HFF-Myc (cell line): ENCODE measurements at regions not wholly inside any gene's neighbourhood (a gene's known extent, or its start where the extent isn't known, plus 50 kb on each side); places are given as distances from the start of the nearest gene placed in this dataset.

Experiments used
- DNase-seq: peaks from one replicate; pipeline ENCODE4 v3.0.0-alpha.2; 2011; ENCODE audit warnings: low read depth; ENCODE audit errors: extremely low read depth
- H3K4me3 ChIP-seq: replicated peaks from 2 replicates; pipeline ENCODE4 v1.5.1; 2011; ENCODE audit warnings: low read depth, mild to moderate bottlenecking, control low read depth, low read length
- TF ChIP-seq, protein P1 (sequence below): IDR thresholded peaks from 2 replicates; pipeline ENCODE4 v1.5.1; 2012; ENCODE audit warnings: mild to moderate bottlenecking, low read depth, low read length, control low read depth; ENCODE audit errors: missing control alignments

- TF ChIP-seq, protein P1, sequence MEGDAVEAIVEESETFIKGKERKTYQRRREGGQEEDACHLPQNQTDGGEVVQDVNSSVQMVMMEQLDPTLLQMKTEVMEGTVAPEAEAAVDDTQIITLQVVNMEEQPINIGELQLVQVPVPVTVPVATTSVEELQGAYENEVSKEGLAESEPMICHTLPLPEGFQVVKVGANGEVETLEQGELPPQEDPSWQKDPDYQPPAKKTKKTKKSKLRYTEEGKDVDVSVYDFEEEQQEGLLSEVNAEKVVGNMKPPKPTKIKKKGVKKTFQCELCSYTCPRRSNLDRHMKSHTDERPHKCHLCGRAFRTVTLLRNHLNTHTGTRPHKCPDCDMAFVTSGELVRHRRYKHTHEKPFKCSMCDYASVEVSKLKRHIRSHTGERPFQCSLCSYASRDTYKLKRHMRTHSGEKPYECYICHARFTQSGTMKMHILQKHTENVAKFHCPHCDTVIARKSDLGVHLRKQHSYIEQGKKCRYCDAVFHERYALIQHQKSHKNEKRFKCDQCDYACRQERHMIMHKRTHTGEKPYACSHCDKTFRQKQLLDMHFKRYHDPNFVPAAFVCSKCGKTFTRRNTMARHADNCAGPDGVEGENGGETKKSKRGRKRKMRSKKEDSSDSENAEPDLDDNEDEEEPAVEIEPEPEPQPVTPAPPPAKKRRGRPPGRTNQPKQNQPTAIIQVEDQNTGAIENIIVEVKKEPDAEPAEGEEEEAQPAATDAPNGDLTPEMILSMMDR: no peak
- DNase-seq: no peak
- no peak overlapping the region for H3K4me3 ChIP-seq
Observed at GRCh38 chr5:141771031-141771430, 89.0 kb upstream of the ARAP3 start.

- DNase-seq: no peak
- TF ChIP-seq, protein P1: no peak
- H3K4me3 ChIP-seq: no peak overlapping the region
Observed at GRCh38 chr5:141769671-141770070, 87.6 kb upstream of the ARAP3 start.

- no peak for DNase-seq
- no peak overlapping the region for H3K4me3 ChIP-seq
- TF ChIP-seq, protein P1: no peak
Observed at GRCh38 chr5:141767671-141768070, 85.6 kb upstream of the ARAP3 start.

DNA sequence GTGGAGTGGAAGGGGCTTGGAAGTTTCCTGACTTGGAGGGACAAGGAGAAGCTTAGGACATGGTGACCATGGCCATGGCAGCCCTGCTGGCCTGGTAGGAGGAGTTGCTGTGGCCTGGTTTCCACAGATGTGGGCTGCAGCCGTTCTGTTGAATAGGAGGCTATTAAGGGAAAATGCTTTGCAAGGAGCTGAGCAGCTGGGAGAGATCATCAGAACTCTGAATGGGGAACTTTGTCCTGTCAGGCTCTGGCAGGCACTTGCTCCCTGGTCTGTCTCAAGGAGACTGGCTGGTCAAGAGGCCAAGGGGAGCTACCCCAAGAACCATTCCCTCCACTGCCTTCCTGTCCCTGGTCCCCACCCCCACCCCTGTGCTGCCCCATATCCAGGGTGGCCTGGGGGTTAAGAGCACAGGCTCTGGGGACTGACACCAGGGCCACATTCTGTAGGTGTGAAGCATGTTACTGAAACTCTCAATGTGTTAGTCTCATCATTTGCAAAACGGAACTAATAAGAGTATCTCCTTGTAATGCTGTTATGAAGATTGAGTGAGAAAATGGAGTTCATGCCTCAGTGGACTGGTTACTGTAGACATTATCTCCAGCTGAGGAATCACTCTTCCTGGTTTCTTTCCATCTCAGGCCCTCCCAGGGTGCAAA, 84.0 kb upstream of the ARAP3 start:
- DNase-seq: no peak
- no peak overlapping the region for H3K4me3 ChIP-seq
- TF ChIP-seq, protein P1: no peak

- H3K4me3 ChIP-seq: no peak overlapping the region
- DNase-seq: no peak
- TF ChIP-seq, protein P1: no peak
Observed at GRCh38 chr5:141763541-141763940, 81.5 kb upstream of the ARAP3 start.

- TF ChIP-seq, protein P1: no peak
- no peak for DNase-seq
- H3K4me3 ChIP-seq: no peak overlapping the region
Observed at GRCh38 chr5:141762790-141763368, 80.8 kb upstream of the ARAP3 start.
